GM23338 (cell line): ENCODE measurements at regions not wholly inside any gene's neighbourhood (a gene's known extent, or its start where the extent isn't known, plus 50 kb on each side); places are given as distances from the start of the nearest gene placed in this dataset.

ENCODE experiments used
- ATAC-seq: fragments of 200-7000 bp; cut with Tn5 transposase; 3 replicates; pipeline ENCODE4 v1.9.1; 2020
- DNase-seq: peaks from one replicate; pipeline ENCODE4 v3.0.0-alpha.2; 2015; ENCODE audit warnings: low spot score
- H2AFZ ChIP-seq: fragments of 200-600 bp; sonication (generic); 2 replicates; pipeline ENCODE4 v1.8.0; 2016; ENCODE audit warnings: antibody characterized with exemption, mild to moderate bottlenecking, moderate library complexity
- H3F3A ChIP-seq: fragments of 200-600 bp; sonication (generic); replicated peaks from 2 replicates; pipeline ENCODE4 v1.8.0; 2017; ENCODE audit warnings: antibody characterized with exemption, mixed run types, low read depth
- H3K27ac ChIP-seq: fragments of 200-600 bp; sonication (generic); 2 replicates; pipeline ENCODE4 v1.6.1; 2016; ENCODE audit warnings: low read depth
- H3K27me3 ChIP-seq: fragments of 200-600 bp; sonication (generic); 2 replicates; pipeline ENCODE4 v1.8.0; 2016; ENCODE audit warnings: mild to moderate bottlenecking, mixed run types, moderate library complexity; ENCODE audit not compliant: insufficient read depth
- H3K36me3 ChIP-seq: fragments of 200-600 bp; sonication (generic); 2 replicates; pipeline ENCODE4 v1.8.0; 2016; ENCODE audit warnings: mild to moderate bottlenecking; ENCODE audit not compliant: insufficient read depth
- H3K4me1 ChIP-seq: fragments of 200-600 bp; sonication (generic); 2 replicates; pipeline ENCODE4 v1.8.0; 2016; ENCODE audit warnings: mild to moderate bottlenecking, moderate library complexity; ENCODE audit not compliant: insufficient read depth
- H3K4me2 ChIP-seq: fragments of 200-600 bp; sonication (generic); 2 replicates; pipeline ENCODE4 v1.7.1; 2017; ENCODE audit warnings: mixed run types
- H3K4me3 ChIP-seq: fragments of 200-600 bp; sonication (generic); 2 replicates; pipeline ENCODE4 v1.6.1; 2016; ENCODE audit warnings: mixed run types
- H3K79me2 ChIP-seq: fragments of 200-600 bp; sonication (generic); replicated peaks from 2 replicates; pipeline ENCODE4 v1.8.0; 2017; ENCODE audit warnings: mild to moderate bottlenecking; ENCODE audit not compliant: insufficient read depth
- H3K9me2 ChIP-seq: fragments of 200-600 bp; sonication (generic); 2 replicates; pipeline ENCODE4 v1.8.0; 2017; ENCODE audit not compliant: insufficient read depth
- H4K20me1 ChIP-seq: fragments of 200-600 bp; sonication (generic); replicated peaks from 2 replicates; pipeline ENCODE4 v1.8.0; 2017; ENCODE audit warnings: mild to moderate bottlenecking; ENCODE audit not compliant: insufficient read depth
- H3K27ac Mint-ChIP-seq: 2 replicates; pipeline ENCODE4 v1.8.0; 2020; ENCODE audit warnings: inconsistent platforms, mild to moderate bottlenecking, moderate library complexity, mixed read lengths
- H3K27me3 Mint-ChIP-seq: 3 replicates; pipeline ENCODE4 v1.8.0; 2022; ENCODE audit warnings: low read depth, mild to moderate bottlenecking, moderate library complexity, mixed read lengths, inconsistent platforms; ENCODE audit not compliant: insufficient read depth, poor library complexity
- H3K36me3 Mint-ChIP-seq: 3 replicates; pipeline ENCODE4 v1.8.0; 2021; ENCODE audit warnings: low read depth, mild to moderate bottlenecking, inconsistent platforms, moderate library complexity, mixed read lengths
- H3K4me1 Mint-ChIP-seq: 3 replicates; pipeline ENCODE4 v1.8.0; 2020; ENCODE audit warnings: mild to moderate bottlenecking, inconsistent platforms, mixed read lengths
- H3K4me3 Mint-ChIP-seq: 3 replicates; pipeline ENCODE4 v1.8.0; 2021; ENCODE audit warnings: moderate library complexity, mild to moderate bottlenecking, inconsistent platforms, mixed read lengths
- H3K9me3 Mint-ChIP-seq: 3 replicates; pipeline ENCODE4 v1.8.0; 2020; ENCODE audit warnings: moderate library complexity, mild to moderate bottlenecking, inconsistent platforms, mixed read lengths
- CREB1 ChIP-seq: fragments of 250-450 bp; sonication (Bioruptor Pico); IDR thresholded peaks from 2 replicates; pipeline ENCODE4 v1.5.0; 2020; ENCODE audit warnings: low read depth, mild to moderate bottlenecking, moderate library complexity
- CTCF ChIP-seq, 2 experiments: fragments of 200-600 bp in 1 of 2; sonication (generic) in 1 of 2; conservative IDR thresholded peaks; 2 replicates each; pipeline versions ENCODE4 v1.5.1 to v1.6.1; 2016 to 2017; ENCODE audit warnings: antibody characterized with exemption in 2 of 2, low read depth in 2 of 2, mild to moderate bottlenecking in 2 of 2, moderate library complexity in 1 of 2
- EZH2 ChIP-seq: fragments of 200-600 bp; sonication (generic); IDR thresholded peaks from one replicate; pipeline ENCODE4 v1.8.0; 2017; ENCODE audit warnings: antibody characterized with exemption, mild to moderate bottlenecking, low read depth; ENCODE audit not compliant: unreplicated experiment
- EZH2phosphoT487 ChIP-seq: fragments of 200-600 bp; sonication (generic); IDR thresholded peaks from one replicate; pipeline ENCODE4 v1.8.1; 2018; ENCODE audit warnings: antibody characterized with exemption; ENCODE audit not compliant: unreplicated experiment
- JUNB ChIP-seq: IDR thresholded peaks from one replicate; pipeline ENCODE4 v1.6.1; 2016; ENCODE audit warnings: antibody characterized with exemption; ENCODE audit not compliant: unreplicated experiment
- NANOG ChIP-seq: IDR thresholded peaks from 2 replicates; pipeline ENCODE4 v1.6.1; 2016; ENCODE audit warnings: antibody characterized with exemption, borderline replicate concordance
- POLR2AphosphoS5 ChIP-seq: IDR thresholded peaks from 2 replicates; pipeline ENCODE4 v1.6.1; 2016; ENCODE audit warnings: antibody characterized with exemption, low read depth
- STAT1 ChIP-seq: IDR thresholded peaks from one replicate; pipeline ENCODE4 v1.6.1; 2016; ENCODE audit warnings: antibody characterized with exemption; ENCODE audit not compliant: unreplicated experiment
- ZNF114 ChIP-seq: fragments of 250-450 bp; sonication (Bioruptor Pico); IDR thresholded peaks from 2 replicates; pipeline ENCODE4 v1.5.0; 2020; ENCODE audit warnings: mild to moderate bottlenecking, moderate library complexity
- ZNF331 ChIP-seq: fragments of 250-450 bp; sonication (Bioruptor Pico); IDR thresholded peaks from 2 replicates; pipeline ENCODE4 v1.5.0; 2020; ENCODE audit warnings: low read depth, mild to moderate bottlenecking, moderate library complexity
- TF ChIP-seq, protein P1 (sequence below): IDR thresholded peaks from 2 replicates; pipeline ENCODE4 v1.6.1; 2016; ENCODE audit warnings: antibody characterized with exemption
- TF ChIP-seq, protein P2 (sequence below): IDR thresholded peaks from one replicate; pipeline ENCODE4 v1.6.1; 2018; ENCODE audit warnings: antibody characterized with exemption; ENCODE audit not compliant: unreplicated experiment
- TF ChIP-seq, protein P3 (sequence below): fragments of 250-450 bp; sonication (Bioruptor Pico); IDR thresholded peaks from 2 replicates; pipeline ENCODE4 v1.5.0; 2020; ENCODE audit warnings: mild to moderate bottlenecking, moderate library complexity

- Histone ChIP-seq H3K27ac (no peak overlapping the region), H3K9me2 (no peaks in the 10 kb centered on the region), H3K27me3 (no peaks in the 10 kb centered on the region), H3K36me3 (no peaks in the 10 kb centered on the region; the same call in 1 of the 2 replicates), H3K4me3 (no peak overlapping the region), H2AFZ (no peak overlapping the region), H3K4me2 (no peak overlapping the region), H3F3A (no peaks in the 10 kb centered on the region), H3K4me1 (no peaks in the 10 kb centered on the region), H3K79me2 (no peaks in the 10 kb centered on the region), H4K20me1 (no peaks in the 10 kb centered on the region)
- no peaks in the 10 kb centered on the region for H3K36me3 Mint-ChIP-seq
- H3K4me3 Mint-ChIP-seq = no peak overlapping the region
- DNase-seq = no peak
- H3K27me3 Mint-ChIP-seq = no peaks in the 10 kb centered on the region
- no peak overlapping the region for H3K27ac Mint-ChIP-seq
- TF ChIP-seq ZNF114 (CRISPR knock-in tag) (no peak), EZH2phosphoT487 (no peak), NANOG (no peak), JUNB (no peak), EZH2 (no peak), CREB1 (no peak), CTCF (conservative IDR thresholded peaks at IDR 0.05; ENCODE audit: low read depth in 2 of 2) (no peak), POLR2AphosphoS5 (no peak), STAT1 (no peak), ZNF331 (CRISPR knock-in tag) (no peak)
- TF ChIP-seq, protein P1, sequence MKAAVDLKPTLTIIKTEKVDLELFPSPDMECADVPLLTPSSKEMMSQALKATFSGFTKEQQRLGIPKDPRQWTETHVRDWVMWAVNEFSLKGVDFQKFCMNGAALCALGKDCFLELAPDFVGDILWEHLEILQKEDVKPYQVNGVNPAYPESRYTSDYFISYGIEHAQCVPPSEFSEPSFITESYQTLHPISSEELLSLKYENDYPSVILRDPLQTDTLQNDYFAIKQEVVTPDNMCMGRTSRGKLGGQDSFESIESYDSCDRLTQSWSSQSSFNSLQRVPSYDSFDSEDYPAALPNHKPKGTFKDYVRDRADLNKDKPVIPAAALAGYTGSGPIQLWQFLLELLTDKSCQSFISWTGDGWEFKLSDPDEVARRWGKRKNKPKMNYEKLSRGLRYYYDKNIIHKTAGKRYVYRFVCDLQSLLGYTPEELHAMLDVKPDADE = no peak
- TF ChIP-seq, protein P2, sequence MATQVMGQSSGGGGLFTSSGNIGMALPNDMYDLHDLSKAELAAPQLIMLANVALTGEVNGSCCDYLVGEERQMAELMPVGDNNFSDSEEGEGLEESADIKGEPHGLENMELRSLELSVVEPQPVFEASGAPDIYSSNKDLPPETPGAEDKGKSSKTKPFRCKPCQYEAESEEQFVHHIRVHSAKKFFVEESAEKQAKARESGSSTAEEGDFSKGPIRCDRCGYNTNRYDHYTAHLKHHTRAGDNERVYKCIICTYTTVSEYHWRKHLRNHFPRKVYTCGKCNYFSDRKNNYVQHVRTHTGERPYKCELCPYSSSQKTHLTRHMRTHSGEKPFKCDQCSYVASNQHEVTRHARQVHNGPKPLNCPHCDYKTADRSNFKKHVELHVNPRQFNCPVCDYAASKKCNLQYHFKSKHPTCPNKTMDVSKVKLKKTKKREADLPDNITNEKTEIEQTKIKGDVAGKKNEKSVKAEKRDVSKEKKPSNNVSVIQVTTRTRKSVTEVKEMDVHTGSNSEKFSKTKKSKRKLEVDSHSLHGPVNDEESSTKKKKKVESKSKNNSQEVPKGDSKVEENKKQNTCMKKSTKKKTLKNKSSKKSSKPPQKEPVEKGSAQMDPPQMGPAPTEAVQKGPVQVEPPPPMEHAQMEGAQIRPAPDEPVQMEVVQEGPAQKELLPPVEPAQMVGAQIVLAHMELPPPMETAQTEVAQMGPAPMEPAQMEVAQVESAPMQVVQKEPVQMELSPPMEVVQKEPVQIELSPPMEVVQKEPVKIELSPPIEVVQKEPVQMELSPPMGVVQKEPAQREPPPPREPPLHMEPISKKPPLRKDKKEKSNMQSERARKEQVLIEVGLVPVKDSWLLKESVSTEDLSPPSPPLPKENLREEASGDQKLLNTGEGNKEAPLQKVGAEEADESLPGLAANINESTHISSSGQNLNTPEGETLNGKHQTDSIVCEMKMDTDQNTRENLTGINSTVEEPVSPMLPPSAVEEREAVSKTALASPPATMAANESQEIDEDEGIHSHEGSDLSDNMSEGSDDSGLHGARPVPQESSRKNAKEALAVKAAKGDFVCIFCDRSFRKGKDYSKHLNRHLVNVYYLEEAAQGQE = no peak
- TF ChIP-seq, protein P3, sequence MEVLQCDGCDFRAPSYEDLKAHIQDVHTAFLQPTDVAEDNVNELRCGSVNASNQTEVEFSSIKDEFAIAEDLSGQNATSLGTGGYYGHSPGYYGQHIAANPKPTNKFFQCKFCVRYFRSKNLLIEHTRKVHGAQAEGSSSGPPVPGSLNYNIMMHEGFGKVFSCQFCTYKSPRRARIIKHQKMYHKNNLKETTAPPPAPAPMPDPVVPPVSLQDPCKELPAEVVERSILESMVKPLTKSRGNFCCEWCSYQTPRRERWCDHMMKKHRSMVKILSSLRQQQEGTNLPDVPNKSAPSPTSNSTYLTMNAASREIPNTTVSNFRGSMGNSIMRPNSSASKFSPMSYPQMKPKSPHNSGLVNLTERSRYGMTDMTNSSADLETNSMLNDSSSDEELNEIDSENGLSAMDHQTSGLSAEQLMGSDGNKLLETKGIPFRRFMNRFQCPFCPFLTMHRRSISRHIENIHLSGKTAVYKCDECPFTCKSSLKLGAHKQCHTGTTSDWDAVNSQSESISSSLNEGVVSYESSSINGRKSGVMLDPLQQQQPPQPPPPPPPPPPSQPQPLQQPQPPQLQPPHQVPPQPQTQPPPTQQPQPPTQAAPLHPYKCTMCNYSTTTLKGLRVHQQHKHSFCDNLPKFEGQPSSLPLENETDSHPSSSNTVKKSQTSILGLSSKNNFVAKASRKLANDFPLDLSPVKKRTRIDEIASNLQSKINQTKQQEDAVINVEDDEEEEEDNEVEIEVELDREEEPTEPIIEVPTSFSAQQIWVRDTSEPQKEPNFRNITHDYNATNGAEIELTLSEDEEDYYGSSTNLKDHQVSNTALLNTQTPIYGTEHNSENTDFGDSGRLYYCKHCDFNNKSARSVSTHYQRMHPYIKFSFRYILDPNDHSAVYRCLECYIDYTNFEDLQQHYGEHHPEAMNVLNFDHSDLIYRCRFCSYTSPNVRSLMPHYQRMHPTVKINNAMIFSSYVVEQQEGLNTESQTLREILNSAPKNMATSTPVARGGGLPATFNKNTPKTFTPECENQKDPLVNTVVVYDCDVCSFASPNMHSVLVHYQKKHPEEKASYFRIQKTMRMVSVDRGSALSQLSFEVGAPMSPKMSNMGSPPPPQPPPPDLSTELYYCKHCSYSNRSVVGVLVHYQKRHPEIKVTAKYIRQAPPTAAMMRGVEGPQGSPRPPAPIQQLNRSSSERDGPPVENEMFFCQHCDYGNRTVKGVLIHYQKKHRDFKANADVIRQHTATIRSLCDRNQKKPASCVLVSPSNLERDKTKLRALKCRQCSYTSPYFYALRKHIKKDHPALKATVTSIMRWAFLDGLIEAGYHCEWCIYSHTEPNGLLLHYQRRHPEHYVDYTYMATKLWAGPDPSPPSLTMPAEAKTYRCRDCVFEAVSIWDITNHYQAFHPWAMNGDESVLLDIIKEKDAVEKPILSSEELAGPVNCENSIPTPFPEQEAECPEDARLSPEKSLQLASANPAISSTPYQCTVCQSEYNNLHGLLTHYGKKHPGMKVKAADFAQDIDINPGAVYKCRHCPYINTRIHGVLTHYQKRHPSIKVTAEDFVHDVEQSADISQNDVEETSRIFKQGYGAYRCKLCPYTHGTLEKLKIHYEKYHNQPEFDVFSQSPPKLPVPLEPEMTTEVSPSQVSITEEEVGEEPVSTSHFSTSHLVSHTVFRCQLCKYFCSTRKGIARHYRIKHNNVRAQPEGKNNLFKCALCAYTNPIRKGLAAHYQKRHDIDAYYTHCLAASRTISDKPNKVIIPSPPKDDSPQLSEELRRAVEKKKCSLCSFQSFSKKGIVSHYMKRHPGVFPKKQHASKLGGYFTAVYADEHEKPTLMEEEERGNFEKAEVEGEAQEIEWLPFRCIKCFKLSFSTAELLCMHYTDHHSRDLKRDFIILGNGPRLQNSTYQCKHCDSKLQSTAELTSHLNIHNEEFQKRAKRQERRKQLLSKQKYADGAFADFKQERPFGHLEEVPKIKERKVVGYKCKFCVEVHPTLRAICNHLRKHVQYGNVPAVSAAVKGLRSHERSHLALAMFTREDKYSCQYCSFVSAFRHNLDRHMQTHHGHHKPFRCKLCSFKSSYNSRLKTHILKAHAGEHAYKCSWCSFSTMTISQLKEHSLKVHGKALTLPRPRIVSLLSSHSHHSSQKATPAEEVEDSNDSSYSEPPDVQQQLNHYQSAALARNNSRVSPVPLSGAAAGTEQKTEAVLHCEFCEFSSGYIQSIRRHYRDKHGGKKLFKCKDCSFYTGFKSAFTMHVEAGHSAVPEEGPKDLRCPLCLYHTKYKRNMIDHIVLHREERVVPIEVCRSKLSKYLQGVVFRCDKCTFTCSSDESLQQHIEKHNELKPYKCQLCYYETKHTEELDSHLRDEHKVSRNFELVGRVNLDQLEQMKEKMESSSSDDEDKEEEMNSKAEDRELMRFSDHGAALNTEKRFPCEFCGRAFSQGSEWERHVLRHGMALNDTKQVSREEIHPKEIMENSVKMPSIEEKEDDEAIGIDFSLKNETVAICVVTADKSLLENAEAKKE = no peak
- no peak for ATAC-seq
- H3K4me1 Mint-ChIP-seq = no peaks in the 10 kb centered on the region
- H3K9me3 Mint-ChIP-seq = no peaks in the 10 kb centered on the region
Observed at GRCh38 chr2:83305758-83306378, 1153.2 kb downstream of the SUCLG1 start.
